HG02981 (cell line): ENCODE measurements at regions not wholly inside any gene's neighbourhood (a gene's known extent, or its start where the extent isn't known, plus 50 kb on each side); places are given as distances from the start of the nearest gene placed in this dataset.
"Not testable (repeated sequence)": the region's sequence is repeated elsewhere in the genome, so short reads cannot be mapped to it uniquely, and the experiment has no call there.

Source experiments
- ATAC-seq: cut with Tn5 transposase; IDR thresholded peaks from one replicate; pipeline ENCODE4 v1.9.1; 2021; ENCODE audit warnings: mild to moderate bottlenecking, moderate library complexity; ENCODE audit not compliant: unreplicated experiment

- no peak for ATAC-seq
Observed at GRCh38 chr12:58681730-58682129, 238.6 kb downstream of the LRIG3 start.

DNA sequence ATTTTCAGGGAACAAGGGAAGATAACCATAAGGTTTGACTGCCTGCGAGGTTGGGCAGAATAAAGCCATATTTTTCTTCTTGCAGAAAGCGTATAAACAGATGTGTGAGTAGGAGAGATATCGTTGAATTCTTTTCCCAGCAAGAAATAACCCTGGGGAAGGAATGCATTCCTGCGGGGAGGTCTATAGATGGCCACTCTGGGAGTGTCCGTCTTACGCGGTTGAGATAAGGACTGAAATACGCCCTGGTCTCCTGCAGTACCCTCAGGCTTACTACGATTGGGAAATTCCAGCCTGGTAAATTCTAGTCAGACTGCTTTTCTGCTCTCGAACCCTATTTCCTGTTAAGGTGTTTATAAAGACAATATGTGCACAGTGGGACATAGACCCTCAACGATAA lies 225.0 kb downstream of the LRIG3 start:
- no peak for ATAC-seq

GRCh38 chr12:58701536-58701935 lies 218.8 kb downstream of the LRIG3 start:
- no peak for ATAC-seq

DNA sequence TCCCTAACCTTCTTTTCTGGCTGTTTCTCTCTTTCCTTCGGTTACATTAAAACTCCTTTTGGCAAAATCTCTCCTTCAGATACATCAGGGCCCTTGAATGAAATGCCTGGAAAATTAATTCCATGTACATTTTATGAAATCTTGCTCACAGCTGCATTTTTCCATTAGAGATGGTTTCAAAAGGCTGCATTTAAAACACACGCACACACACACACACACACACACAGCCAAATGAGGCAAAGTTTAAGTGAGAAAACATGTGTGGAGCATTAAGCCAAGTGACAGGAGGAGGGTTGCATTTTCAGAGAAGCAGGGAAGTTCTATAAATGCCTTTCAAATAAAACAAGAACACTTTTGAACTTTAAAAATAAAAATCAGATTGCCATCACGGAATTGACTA lies 216.4 kb downstream of the LRIG3 start:
- ATAC-seq = no peak

DNA sequence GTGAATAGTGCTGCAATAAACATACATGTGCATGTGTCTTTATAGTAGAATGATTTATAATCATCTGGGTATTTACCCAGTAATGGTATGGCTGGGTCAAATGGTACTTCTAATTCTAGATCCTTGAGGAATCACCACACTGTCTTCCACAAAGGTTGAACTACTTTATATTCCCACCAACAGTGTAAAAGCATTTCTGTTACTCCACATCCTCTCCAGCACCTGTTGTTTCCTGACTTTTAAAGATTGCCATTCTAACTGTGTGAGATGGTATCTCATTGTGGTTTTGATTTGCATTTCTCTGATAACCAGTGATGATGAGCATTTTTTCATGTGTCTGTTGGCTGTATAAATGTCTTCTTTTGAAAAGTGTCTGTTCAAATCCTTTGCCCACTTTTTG lies 215.5 kb downstream of the LRIG3 start:
- not testable (repeated sequence) for ATAC-seq

DNA sequence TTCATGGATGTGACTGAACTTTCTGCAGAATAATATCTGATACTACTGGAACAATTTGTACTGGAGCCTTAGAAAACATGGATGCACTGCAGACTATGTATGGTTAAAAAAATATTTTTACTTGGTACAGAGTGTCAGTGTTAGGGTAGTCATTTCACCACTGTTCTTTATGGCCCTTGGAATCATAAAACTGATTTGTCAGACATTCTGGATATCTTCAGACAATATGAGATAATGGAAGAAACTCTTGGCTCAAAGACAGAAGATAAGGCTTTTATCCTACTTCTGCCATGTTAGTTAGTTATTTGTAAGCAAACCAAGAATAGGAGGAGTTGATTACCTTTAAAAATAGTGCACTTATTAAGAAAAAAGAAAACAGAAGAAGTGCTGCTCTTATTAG lies 209.4 kb downstream of the LRIG3 start:
- no peak for ATAC-seq

DNA sequence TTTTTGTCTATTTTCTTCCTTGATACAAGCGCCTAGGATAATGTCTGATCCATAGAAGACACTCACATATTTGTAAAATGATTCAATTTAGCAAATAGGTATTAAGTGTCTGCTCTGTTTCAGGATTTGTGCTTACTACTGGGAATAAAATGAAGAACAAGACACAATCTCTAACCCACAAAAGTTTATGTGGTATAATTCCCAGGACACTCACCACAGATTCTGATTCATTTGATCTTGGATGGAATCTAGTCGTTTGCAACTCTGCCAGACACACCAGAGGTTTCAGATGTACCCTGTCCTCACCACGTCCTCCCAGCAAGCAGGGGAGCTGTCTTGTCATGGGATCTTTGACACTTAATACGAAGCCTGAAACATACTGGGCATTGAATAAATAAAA lies 208.3 kb downstream of the LRIG3 start:
- ATAC-seq = no peak

DNA sequence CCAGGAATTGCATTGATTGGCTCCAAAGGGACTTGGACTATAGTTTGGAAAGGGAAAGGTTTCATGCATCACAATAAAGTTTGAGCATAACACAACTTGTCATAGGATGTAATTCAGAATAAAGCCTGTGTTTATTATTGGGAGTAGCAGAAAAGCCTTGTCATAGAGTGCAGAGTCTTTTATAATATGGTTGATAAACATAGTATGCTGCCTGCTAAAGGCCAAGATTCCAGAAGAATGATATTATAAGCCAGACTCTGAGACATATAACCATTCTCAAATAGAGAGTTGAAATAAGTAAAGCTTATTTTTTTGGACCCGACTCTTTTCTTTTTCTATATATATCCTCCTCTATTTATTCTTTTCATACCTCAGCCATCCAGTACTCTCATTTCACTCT lies 207.3 kb downstream of the LRIG3 start:
- ATAC-seq = no peak

DNA sequence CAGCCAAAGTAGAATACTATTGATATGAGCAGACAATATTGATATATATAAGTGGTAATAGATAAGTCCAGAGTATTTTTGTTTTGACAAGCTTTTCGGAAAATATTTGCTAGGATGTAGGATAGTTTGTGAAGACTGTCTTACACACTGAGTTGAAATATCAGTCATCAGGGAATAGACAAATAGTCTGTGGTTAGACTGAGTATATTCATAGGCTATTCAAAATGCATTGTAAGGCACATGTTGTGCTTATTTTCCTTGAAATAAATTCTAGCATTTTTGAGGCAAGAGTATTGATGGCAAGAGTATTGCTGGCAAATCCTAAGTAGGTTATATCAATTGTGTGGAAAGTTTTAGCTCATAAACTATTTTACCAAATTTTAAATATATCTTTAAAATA lies 201.1 kb downstream of the LRIG3 start:
- no peak for ATAC-seq

GRCh38 chr12:58720421-58720820 lies 199.9 kb downstream of the LRIG3 start:
- no peak for ATAC-seq

GRCh38 chr12:58725400-58726105 lies 194.8 kb downstream of the LRIG3 start:
- ATAC-seq = no peak

DNA sequence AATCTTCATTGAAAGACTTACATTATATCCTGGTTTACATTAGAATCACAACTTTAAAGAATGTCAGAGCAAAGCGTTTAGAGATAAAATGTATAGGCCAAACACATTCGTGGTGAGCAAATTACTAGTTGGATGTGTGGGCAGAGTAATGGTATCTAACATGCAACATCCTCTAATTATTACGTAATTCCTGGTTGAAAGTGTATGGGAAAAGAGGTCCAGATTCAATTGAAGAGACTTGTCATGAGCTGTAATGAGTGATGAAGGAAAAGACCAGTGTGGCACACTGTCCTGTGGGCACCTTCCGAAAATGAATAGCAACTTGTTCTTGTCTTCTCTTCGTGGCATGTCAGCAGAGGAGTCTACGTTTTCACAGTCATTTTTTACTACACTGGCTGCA lies 192.8 kb downstream of the LRIG3 start:
- ATAC-seq = no peak

- no peak for ATAC-seq
Observed at GRCh38 chr12:58728397-58728796, 191.9 kb downstream of the LRIG3 start.

DNA sequence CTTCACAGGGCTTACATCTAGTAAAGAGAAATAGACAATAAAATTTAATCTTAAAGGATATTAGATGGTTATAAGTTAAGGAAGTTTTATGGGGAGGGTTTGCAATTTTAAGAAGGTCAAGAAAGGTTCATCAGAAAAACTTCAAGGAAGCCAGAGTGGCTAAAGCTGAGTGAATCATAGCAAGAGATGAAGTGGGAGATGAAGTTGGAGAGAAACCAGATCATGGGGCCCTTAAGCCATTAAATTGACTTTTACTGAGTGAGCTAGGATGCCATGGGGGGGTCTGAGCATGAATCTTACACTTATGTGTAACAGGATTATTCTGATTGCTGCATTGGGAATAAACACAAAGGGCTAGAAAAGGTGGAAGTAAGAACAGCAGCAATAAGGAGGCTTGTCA lies 189.2 kb downstream of the LRIG3 start:
- no peak for ATAC-seq

DNA sequence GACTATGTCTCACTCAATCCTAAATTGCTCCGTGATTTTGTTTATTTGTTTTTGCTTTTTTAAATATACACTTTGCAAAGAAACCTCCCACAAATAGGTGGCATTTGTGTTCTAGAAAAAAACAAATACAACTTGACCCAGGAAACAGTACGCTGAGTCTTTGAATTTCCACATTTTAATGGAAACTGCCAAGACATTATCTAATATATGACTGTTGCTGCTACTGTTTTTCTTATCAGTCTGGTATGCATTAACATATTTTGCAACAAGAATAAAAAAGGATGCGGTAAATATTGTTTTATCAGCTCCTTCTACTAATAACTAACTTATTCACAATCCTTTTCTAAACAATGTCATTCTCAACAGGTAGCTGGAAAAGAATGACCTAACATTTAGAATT lies 187.4 kb downstream of the LRIG3 start:
- no peak for ATAC-seq

DNA sequence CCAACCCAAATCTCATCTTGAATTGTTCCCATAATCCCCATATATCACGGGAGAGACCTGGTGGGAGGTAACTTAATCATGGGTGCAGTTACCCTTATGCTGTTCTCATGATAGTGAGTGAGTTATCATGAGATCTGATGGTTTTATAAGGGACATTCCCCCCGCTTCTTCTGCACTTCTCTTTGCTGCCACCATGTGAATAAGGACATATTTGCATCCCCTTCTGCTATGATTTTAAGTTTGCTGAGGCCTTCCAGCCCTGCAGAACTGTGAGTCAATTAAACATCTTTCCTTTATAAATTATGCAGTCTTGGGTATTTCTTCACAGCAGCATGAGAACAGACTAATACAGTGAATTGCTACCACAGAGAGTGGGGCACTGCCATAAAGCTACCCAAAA lies 179.1 kb downstream of the LRIG3 start:
- ATAC-seq = no peak

GRCh38 chr12:58745348-58746125 lies 174.8 kb downstream of the LRIG3 start:
- ATAC-seq = no peak

DNA sequence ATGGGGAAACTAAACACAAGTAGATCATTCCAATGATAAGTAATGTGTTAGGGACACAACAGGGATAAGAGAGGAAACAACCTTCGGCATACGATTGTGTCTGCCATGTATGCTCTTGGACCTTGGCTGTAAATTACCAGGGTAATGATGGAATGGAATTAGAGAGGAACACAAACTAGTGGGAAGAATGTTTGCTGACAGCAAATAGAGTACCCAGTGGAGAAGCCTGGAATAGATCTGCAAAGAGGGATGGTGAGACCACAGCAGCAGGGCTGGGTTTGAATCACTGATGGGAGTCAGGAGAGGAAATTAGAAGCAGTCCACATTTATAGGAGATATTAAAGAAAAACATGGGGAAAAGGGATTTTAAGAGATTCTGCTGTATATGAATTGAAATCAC lies 172.8 kb downstream of the LRIG3 start:
- ATAC-seq = no peak

- no peak for ATAC-seq
Observed at GRCh38 chr12:58750484-58750883, 169.8 kb downstream of the LRIG3 start.

GRCh38 chr12:58757422-58757821 lies 162.9 kb downstream of the LRIG3 start:
- no peak for ATAC-seq

GRCh38 chr12:58759745-58760144 lies 160.6 kb downstream of the LRIG3 start:
- ATAC-seq = not testable (repeated sequence)

GRCh38 chr12:58761308-58761707 lies 159.0 kb downstream of the LRIG3 start:
- ATAC-seq = no peak
